Embryonic facial prominence (tissue), 1 donor: ENCODE measurements at regions not wholly inside any gene's neighbourhood (a gene's known extent, or its start where the extent isn't known, plus 50 kb on each side); places are given as distances from the start of the nearest gene placed in this dataset.
A peak's percentile ranks its signal among the peaks of the same experiment; 100 is the strongest.

Experiments used
- DNase-seq: peaks from one replicate; pipeline ENCODE4 v3.0.0-alpha.2; 2016; ENCODE audit errors: extremely low spot score

DNA sequence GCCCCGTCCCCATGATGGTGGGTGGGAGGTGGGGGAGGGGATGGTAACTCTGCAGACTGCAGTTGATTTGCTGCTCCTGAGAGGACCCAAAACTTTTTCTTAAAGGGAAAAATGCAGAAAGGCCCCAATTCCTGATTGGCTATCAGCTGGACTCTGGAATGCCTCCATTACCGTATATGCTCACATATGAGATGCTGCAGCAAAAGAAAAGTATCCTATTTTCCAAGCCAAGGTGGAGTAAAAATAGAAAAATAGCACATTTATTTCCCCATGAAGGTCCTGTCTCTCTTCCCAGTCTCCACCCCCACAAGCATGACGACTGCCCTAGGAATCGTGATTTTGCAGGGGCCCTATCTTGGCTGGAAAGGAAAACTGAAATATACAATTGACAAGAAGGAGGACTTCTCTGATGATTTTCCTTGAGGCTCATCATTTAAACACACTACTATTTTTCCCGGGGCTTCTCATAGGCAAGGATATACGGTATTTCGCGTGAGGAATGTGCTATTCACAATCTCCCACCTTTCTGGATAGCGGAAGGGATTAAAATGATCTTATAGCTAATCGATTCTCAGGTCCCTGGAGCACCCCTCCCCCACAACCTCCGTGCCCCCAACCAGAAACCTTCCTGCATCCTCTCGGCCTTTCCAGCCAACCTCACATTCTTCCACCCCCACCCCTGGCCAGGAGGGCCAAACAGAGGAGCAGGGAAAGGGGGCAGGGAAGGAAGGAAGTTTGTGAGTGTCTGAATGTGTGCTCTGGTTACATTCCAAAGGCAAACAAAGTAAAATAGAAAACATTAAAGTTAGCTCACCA, 138.9 kb upstream of the CCND2 start:
- peak; percentile 57 for DNase-seq

DNA sequence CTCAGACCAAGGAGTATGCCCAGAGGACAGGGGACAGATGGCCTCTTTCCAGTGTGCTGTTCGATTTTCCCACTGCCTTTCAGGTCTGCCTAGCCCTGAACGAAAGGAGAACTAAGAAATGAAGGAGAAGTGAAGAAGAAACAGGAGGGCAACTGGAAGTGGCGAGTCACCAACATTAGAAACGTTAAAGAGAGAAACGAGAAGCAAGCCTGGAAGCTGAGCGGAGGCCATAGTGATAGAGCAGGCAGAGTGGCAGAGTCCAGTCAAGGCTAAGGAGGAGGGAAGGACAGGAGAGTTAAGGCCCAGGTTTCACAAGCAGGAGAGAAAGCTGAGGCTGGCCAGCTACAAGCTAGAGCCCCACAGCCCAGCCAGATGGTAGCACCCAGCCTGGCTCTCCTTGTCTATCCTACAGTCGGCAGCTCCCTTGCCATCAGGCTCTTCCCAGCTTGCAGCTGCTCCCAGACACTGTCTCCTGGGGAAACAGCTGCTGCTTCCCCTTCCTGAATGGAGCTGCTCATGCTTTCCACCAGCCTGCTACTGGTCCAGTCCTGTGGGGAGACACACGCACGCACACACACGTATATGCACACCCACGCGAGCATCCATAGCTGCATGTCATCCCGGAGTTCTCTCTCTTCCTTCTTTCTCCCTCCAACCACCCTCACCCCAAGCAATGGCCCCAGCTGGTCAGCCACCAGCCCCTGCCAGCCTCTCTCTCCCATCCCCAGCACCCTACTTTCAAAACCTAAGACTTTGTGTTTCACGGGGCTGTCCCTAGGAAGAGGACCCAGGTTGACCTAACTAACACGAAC, 139.7 kb upstream of the CCND2 start:
- DNase-seq = no peak

DNA sequence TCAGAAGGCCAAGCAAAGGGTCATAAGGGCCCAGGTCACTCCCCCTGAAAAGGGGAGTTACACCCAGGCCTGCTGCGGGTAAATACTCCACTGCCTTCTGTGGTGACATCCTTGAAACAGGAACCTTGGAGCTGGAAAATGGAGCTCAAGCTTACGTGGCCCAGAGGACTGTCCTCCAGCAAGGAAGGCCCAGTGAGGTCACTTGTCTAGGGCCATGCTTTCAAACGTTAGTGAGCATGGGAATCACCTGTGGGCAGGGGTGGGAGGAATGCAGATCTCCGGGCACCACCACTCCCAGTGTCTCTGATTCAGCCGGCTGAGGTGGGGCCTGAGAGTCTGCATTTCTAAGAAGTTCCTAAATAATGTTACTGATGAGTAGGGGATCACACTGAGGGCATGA, 140.5 kb upstream of the CCND2 start:
- DNase-seq = no peak

DNA sequence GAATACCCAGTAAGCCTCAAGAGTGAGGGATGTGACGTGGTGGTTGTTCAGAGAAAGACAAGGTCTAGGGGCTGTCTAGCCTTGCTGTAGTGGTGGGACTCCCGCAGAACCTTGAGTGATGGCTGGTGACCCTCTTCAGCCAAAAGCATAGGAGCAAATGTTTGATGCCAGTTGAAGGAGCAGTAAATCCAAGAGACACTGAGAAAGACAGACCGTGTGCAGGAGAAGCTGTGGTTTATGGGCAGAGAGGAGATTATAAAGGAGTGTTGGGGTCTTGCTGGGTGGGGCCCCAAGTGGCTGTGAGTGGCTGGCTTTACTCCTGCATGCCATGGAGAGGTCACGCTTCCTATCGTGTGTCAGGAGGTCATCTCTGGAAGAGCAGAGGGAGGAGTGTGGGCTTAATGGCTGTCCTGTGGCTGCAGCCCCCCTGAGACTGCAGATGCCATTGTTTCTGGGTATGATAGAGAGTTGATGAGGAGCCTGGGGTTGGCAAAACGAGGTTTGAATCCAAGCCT, 152.0 kb upstream of the CCND2 start:
- DNase-seq = no peak

DNA sequence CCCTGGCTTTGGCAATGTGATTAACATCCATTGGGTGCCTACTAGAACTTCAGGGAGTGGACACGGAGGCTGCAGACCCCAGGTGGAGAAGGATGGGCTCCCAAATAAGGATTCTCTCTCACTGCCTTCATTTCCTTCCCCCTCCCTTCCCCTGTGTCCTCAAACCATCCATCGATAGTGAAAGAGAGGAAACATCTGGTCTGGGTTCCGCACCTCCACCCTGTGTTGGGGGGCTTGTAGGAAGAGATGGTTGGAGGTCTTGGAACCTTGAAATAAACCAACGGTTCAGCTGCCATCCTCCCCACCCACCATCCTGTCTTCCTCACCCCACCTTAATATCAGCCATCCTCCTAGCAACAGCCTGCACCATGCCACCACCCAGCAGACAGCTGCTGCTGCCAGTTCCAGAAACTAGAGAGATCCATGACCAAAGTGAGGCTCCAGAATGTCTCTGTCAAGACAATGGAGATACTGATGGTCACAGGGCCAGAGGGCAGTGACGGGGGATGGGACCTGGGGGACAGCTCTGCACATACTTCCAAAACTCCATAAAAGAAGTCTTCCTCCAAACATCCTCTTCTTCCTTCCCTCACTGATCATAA, 153.1 kb upstream of the CCND2 start:
- DNase-seq = no peak

DNA sequence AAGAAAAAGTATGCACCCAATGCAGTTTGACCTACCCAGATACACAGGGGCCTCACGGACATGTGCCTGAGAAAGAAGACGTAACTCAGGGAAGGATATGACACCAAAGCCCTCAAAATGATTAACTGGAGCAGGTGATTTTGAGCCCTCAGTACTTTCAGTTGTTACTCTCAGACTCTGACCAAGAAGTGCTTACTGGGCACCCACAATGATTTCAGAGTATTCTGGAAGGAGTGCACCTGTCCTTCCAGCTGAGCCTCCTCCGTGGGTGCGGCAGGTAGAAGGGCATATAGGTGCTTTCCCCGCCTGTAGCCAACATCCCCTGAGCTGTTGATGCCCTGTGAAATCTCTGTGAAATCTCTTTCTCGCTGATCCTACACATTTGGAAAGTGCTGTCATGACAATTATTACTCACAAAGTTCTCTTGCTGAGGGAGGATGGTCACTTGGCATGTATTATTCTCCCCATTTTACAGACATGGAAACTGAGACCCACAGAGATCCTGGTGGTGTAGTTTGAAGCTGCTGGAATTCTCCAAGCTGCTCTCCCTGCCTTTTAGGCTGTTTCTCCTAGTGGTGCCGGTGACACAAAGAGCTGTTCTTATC, 154.3 kb upstream of the CCND2 start:
- DNase-seq = no peak

DNA sequence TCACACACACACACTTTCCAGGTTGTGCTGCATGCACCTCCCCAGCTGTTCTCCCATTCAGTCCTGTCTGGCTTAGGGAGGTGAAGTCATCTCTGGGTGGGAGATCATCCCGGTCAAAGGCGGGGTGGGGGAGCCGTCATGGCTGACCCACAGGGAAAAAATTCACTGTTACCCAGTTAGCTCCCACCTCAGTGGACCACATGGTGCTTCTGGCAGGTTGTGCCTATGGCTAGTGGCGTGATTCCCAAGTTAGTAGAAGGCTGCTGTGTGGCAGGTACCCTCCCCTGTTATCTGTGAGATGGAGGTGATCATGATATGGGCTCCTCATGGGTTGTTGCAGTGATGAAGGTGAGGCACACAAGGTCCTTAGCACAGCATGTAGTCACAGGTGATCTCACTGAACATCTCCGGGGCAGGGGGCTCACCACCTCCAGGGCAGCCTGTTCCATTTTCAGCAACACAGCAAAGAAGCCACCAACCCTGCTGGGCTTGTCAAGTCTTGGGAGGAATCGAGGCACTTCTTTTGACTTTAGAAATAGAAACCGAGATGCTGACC, 154.9 kb upstream of the CCND2 start:
- DNase-seq = no peak

DNA sequence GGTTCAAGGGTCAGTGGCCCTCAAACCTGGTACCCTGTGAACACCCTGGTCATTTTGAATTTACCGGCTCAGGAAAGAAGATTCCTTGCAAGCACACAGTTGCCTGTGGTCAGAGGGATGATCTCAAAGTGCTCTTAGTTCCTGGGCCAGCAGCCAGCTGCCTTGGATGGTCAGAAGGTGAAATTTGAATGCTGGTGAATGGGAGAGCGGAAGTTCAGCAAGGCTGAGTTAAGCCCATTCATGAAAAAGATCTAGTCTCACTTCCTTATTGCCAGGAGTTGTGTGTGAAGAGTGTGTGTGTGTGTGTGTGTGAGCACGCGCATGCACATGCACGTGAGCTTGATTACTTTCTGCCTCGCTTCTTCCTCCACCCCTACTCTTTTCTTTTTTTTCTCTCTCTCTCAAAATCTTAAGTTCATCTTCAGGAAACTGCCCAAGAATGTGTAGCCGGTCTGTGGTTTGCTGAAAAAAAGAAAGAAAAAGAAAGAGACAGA, 155.5 kb upstream of the CCND2 start:
- DNase-seq = no peak

DNA sequence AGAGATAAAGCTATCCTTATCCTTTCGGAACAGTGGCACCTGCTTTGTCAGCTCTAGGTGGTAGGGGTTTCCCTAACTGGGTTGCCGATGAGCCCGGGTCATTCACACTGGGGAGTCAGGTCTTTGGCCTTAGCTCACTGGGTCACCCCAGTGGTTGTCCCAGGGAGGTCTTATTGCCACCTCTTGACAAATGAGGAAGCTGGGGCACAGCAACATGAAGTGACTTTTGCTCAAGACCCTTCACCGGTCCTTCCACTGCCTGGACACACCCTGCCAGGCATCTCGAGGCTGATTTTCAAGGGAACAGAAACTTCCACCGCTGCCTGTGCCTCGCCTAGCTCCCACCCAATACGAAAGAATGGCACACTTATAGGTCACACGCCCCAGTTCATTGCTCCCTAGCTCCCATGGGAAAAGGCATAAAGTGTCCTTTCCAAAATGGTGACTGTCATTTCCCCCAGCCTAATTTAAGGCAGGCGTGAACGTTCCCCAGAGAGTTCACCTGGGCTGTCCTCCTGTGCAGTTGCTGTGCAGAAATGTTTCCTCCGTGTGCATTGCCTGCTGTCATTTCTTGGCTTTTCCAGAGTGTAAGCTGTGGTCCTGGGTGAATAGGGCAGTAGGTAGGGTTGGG, 156.1 kb upstream of the CCND2 start:
- no peak for DNase-seq

DNA sequence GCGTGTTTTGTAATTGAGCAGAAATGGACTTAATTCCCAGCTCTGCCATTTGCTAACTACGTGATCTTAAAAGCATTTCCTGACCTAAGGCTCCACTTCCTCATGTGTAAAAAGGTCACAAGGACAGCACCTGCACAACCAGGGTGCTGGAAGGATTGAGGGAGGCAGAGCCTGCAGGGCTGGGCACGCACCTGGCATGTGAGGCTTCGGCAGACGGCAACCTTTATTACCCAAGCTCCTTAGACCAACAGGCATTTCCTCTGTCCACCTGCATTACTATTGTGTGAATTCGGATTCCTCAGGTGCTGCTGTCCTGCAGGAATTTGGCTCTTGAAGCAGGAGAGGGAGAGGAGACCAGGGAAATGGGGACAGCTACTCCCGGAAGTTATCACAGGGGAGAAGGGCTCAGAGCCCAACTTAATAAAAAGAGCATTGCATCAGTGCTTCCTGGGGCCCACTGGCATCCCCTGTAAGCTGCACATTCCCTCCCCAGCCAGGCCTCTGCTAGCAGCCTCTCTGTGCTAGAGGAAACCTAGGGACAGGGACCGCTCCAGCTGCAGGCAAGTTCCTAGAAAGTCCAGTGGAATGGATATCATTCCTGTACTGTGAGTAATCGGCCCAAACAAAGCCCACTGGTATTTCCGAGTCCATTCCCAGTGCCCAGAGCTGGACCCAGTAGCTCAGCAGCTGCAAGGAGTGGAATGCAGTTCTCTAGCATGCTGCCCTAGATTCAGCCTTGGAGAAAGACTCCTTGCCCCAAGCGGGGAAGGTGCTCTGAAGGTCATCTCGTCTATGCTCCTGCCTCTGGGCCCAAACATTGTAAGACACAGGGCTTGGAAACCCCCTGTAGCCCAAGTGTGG, 157.1 kb upstream of the CCND2 start:
- DNase-seq = no peak

DNA sequence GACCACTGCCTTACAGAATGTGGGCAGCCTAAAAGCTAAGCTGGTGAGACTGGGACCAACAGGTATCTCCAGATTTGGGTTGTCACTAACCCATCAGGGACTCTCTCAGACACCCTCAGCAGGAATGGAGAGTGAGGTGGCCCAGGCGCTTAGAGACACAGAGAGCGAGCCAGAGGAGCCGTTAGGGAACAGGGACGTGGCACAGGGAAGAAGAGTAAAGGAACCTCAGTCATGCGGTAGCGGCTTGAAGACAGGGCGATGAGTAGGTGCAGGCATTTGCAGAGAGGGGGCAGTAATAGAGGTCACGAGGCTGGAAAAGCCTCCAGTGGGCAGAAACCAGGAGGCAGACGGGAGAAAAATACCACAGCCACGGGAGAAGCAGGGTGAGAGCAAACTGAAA, 158.0 kb upstream of the CCND2 start:
- DNase-seq = no peak

DNA sequence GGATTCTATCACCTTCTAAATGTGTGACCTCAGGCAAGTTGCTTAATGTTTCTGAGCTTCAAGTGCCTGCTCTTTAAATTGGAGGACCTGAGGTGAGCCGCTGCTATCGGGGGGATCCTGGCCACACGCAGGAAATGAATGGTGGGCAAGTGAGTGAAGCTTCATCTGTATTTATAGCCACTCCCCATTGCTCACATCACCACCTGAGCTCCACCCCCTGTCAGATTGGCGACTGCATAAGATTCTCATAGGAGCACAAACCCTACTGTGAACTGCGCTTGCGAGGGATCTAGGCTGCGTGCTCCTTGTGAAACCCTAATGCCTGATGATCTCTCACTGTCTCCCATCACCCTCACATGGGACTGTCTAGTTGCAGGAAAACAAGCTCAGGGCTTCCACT, 158.6 kb upstream of the CCND2 start:
- no peak for DNase-seq

DNA sequence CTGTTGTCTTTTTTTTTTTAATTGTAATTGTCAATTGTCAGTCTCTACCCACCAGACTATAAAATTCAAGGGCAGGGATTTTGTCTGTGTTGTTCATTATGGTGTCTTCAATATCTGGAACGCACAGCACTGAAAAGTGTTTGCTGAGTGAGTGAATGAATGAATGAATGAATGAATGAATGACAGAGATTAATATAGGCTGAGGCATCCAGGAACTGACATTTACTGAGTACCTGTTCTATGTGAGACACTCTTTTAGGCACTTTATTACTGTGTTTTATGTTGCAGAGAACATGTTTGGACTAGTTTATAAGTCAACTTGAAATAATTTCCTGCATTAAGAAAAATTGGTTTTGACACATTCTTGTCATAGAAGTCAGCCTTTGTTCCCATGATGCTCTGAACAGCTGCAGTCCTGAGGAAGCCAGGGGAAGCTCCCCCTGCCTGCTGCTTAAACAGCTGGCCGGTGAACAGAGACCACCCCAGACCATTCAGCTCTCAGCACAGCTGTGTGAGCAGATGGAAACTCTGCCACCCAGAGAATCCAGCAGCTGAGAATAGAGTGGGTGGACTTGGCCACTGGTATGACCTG, 160.7 kb upstream of the CCND2 start:
- DNase-seq = no peak

DNA sequence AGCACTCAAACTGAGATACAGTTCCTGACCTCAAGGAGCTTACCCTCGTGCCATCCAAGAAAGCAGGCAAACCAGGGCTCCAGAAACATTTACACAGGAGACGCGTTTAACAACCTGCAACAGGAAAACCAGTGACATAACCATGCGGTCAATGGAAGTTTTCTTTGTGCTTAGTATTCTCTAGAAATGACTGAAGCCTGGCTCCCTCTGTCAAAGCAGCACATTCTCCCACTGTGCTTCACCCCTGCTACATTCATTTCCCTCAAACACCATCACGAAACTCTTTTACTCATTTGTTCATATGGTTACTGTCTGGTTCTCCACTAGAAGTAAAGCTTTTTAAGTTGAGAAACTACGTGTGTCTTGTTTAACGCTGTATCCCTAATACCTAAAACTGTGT, 161.3 kb upstream of the CCND2 start:
- no peak for DNase-seq

DNA sequence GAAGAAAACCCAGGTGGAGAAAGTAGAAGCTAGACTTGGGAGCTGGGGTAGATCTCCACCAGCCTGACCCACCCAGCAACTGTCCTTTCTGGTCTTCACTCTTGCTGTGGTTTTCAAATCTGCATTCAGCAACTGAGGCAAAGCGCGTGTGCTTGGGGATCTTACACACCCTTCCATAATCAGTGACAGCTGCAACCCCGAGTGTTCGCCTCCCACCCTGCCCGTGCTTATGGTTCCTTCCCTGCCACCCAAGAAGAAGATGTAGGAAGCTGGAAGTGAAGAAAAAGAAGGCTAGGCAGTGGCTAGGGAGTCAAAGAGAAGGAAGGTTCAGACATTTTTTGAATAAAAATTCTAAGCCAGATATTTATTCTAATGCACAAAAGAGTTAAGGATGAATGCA, 162.6 kb upstream of the CCND2 start:
- DNase-seq = no peak

DNA sequence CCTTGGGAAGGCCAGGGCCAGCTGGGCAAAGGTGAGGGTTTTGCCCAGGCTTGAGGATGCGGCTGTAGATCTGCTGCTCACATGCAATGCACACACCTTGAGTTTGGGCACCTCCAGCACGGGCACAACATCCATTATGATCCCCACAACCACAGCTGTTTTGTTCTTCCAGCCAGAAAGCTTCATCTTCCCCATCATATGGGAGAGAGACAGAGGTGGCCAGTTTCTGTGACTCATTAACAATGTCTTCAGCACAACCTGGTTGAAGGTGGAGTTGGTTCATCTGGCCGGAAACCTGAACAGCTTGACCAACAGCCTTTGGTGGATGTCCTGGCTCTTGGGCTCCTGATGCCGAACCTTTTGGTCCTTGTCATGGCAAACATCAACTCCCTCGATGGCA, 163.7 kb upstream of the CCND2 start:
- DNase-seq = no peak

DNA sequence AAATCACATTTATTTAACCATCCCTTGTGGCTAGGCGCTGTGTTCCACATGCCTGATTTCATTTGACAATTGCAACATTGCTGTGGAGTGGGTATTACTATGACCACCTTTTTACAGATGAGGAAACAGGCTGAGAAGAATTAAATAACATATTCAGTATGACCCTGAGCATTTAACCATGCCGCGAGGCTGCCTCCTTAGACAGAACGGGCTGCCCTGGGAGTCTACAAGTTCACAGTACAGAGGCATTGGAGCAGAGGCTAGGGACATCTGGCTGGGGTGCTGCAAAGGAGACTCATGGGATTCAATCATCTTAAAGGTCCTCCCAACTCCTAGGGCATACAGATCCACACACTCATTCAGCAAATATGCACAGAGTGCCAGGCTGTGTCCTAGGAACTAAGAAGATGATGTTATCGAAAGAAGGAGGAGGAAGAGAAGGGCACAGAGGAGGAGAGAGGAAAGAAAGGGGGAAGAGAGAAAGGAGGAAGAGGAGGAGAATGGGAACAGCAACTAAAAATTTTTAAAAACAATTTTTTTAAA, 164.7 kb upstream of the CCND2 start:
- DNase-seq = no peak

DNA sequence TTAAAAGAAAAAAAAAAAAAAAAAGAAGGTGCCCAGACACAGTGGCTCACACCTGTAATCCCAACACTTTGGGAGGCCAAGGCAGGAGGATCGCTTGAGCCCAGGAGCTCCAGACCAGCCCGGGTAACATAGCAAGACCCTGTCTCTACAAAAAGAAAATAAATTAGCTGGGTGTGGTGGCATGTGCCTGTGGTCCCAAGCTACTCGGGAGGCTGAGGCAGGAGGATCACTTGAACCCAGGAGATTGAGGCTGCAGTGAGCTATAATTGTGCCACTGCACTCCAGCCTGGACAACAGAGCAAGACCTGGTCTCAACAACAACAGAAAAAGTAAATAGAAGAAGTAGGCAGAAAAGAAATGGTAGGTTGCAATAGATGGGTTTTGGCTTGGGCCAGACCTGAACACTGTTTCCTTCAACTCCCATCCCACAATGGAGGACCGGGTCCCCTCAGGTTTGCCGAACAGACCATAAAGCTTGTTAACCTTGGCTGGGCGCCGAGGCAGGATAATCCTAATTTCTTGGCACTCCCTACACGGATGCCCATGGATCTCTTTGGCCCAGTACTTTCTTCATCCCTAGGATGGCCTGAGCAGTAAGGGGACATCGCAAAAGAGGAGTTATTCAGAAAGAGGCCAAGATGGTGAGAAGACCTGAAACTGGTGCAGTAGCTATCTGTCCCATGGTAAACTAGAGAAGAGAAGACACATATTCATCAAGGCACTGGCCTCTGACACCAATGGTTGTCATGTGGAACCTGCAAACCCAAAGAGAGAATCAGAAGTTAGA, 165.5 kb upstream of the CCND2 start:
- DNase-seq = no peak

DNA sequence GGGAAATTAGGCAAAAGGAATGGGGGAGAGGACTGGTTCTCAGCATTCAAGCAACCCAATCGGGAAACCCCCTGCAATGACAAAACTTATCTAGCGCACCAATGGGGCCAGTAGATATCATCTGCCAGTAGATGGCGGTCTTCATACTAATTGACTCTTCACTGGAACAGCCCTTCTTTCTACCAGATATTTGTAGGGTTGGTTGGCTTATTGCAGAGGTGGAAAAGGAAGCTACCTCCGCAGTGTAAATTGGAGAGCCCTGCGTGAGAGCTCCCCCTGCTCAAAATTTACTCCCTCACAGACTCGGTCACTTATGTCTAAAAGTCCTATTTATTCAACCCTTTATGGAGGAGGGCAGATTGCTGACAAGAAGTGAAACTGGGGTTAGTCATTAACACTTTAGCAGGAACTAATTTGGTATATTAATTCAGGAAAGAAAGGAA, 166.1 kb upstream of the CCND2 start:
- no peak for DNase-seq
